ENCODE measurements at regions not wholly inside any gene's neighbourhood (a gene's known extent, or its start where the extent isn't known, plus 50 kb on each side); places are given as distances from the start of the nearest gene placed in this dataset.

DNA sequence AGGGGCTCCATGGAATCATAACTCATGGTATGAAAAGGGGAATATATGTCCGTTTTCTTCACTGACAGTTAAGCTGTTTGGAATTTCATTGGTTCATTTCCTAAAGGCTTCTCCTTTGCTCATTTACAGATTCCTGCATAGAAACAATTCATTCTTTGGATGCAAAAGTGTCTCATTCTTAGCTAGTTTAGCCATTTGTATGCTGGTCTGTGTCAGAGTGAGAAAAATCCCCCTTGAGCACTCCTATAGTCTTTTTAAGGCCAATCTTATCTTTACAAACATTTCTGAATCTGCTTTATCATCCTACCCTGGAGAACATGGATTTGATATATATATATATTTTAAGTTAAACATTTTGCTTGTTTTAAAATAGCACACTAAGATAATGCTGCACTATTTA, 1260.9 kb upstream of the NRXN1 start:
- TF ChIP-seq, protein P1, sequence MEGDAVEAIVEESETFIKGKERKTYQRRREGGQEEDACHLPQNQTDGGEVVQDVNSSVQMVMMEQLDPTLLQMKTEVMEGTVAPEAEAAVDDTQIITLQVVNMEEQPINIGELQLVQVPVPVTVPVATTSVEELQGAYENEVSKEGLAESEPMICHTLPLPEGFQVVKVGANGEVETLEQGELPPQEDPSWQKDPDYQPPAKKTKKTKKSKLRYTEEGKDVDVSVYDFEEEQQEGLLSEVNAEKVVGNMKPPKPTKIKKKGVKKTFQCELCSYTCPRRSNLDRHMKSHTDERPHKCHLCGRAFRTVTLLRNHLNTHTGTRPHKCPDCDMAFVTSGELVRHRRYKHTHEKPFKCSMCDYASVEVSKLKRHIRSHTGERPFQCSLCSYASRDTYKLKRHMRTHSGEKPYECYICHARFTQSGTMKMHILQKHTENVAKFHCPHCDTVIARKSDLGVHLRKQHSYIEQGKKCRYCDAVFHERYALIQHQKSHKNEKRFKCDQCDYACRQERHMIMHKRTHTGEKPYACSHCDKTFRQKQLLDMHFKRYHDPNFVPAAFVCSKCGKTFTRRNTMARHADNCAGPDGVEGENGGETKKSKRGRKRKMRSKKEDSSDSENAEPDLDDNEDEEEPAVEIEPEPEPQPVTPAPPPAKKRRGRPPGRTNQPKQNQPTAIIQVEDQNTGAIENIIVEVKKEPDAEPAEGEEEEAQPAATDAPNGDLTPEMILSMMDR (IDR thresholded peaks at IDR 0.05) = no peak
- TF ChIP-seq EP300 (IDR thresholded peaks at IDR 0.05) = no peak
- TF ChIP-seq POLR2AphosphoS5 (IDR thresholded peaks at IDR 0.05) = no peak
